Activated CD8-positive, alpha-beta T cell treated with anti-CD3 and anti-CD28 coated beads for 36 hours (primary cell): ENCODE measurements at regions not wholly inside any gene's neighbourhood (a gene's known extent, or its start where the extent isn't known, plus 50 kb on each side); places are given as distances from the start of the nearest gene placed in this dataset.

Source experiments
- ATAC-seq: fragments of 200-7000 bp; cut with Tn5 transposase; one replicate; pipeline ENCODE4 v1.10.0; 2021; ENCODE audit warnings: mild to moderate bottlenecking, moderate library complexity
- CTCF ChIA-PET: fragments of 350-600 bp; sonication (Branson Sonifier 250); formaldehyde crosslinking; loops from one replicate; lab custom pipeline; 2021; ENCODE audit warnings: antibody characterized with exemption; lab: Charles Lee
- POLR2A ChIA-PET: fragments of 350-600 bp; sonication (Branson Sonifier 250); formaldehyde crosslinking; loops from one replicate; lab custom pipeline; 2021; ENCODE audit warnings: antibody characterized with exemption; lab: Charles Lee
- DNase-seq: peaks from one replicate; pipeline ENCODE4 v3.0.0-alpha.2; 2020
- H3K27ac Mint-ChIP-seq: one replicate; pipeline ENCODE4 v1.8.0; 2021; ENCODE audit warnings: mild to moderate bottlenecking, mixed read lengths
- H3K27me3 Mint-ChIP-seq: one replicate; pipeline ENCODE4 v1.8.0; 2021; ENCODE audit warnings: mixed read lengths
- H3K36me3 Mint-ChIP-seq: one replicate; pipeline ENCODE4 v1.8.0; 2021; ENCODE audit warnings: low read depth, mixed read lengths
- H3K4me1 Mint-ChIP-seq: one replicate; pipeline ENCODE4 v1.8.0; 2021; ENCODE audit warnings: low read depth, mixed read lengths
- H3K4me3 Mint-ChIP-seq: one replicate; pipeline ENCODE4 v1.8.0; 2021; ENCODE audit warnings: mild to moderate bottlenecking, moderate library complexity, mixed read lengths
- H3K9me3 Mint-ChIP-seq: one replicate; pipeline ENCODE4 v1.8.0; 2021; ENCODE audit warnings: mixed read lengths
- intact Hi-C: fragments of 100-400 bp; cut with micrococcal nuclease; formaldehyde crosslinking; loops from one replicate; pipeline ENCODE4 v1.10.0; 2022
- TF ChIP-seq, protein P1 (sequence below): fragments of 200-600 bp; IDR thresholded peaks from one replicate; pipeline ENCODE4 v1.8.0; 2022; ENCODE audit warnings: antibody characterized with exemption, mild to moderate bottlenecking

DNA sequence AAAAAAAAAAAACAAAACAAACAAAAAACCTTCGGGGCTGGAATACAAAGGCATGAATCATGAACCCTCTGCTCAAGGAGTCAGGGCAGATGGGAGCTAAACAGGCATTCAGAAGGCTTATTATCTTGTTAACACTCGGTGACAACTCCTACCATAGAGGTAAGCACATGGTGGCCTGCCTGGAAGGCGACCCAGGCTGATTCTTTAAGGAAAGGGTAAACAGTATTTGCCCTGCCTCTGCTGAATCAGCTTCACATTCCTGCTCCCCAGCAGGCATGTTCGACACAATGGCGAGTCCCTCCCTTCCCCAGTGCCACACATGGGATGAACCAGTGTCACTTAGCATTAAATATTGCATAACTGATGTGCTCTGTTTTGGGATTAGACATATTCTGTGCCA lies 191.9 kb downstream of the ARL4C start:
- H3K27me3 Mint-ChIP-seq = no peaks in the 10 kb centered on the region
- TF ChIP-seq, protein P1, sequence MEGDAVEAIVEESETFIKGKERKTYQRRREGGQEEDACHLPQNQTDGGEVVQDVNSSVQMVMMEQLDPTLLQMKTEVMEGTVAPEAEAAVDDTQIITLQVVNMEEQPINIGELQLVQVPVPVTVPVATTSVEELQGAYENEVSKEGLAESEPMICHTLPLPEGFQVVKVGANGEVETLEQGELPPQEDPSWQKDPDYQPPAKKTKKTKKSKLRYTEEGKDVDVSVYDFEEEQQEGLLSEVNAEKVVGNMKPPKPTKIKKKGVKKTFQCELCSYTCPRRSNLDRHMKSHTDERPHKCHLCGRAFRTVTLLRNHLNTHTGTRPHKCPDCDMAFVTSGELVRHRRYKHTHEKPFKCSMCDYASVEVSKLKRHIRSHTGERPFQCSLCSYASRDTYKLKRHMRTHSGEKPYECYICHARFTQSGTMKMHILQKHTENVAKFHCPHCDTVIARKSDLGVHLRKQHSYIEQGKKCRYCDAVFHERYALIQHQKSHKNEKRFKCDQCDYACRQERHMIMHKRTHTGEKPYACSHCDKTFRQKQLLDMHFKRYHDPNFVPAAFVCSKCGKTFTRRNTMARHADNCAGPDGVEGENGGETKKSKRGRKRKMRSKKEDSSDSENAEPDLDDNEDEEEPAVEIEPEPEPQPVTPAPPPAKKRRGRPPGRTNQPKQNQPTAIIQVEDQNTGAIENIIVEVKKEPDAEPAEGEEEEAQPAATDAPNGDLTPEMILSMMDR = no peak
- ATAC-seq (no peak), DNase-seq (no peak)
- H3K4me1 Mint-ChIP-seq = peaks cover 56% of the 10 kb centered on the region
- H3K9me3 Mint-ChIP-seq = peaks cover 7% of the 10 kb centered on the region
- H3K4me3 Mint-ChIP-seq = no peak overlapping the region
- intact Hi-C loops = no loop called here
- peaks cover 12% of the 10 kb centered on the region for H3K36me3 Mint-ChIP-seq
- POLR2A ChIA-PET = interaction anchor here (1.3 kb wide), 1 partner anchor 12 kb away, joined by 4 read pairs; no protein-coding TSS in a partner anchor
- CTCF ChIA-PET = no interaction called here
- no peak overlapping the region for H3K27ac Mint-ChIP-seq

DNA sequence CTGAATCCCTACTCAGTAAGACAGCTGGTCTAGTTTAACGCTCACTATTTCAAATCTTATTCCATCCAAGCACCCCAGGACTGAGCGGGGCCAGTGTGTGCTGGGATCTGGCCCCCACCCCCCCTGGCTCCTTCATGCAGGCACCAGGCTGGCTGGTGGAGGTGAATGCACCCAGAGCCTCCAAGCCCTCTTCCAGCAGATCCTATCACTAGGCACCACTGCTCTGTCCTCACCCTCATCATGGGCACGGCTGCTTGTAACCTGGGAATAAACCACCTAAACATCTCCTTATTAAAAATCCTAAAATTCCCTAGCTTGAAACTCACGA lies 194.3 kb downstream of the ARL4C start:
- intact Hi-C loops = no loop called here
- Mint-ChIP-seq H3K9me3 (peaks cover 4% of the 10 kb centered on the region), H3K36me3 (peaks cover 4% of the 10 kb centered on the region), H3K27me3 (no peaks in the 10 kb centered on the region), H3K27ac (no peak overlapping the region), H3K4me1 (peaks cover 41% of the 10 kb centered on the region), H3K4me3 (no peak overlapping the region)
- DNase-seq (no peak), ATAC-seq (no peak)
- ChIA-PET CTCF (interaction anchor here (1.1 kb wide), 1 partner anchor 14 kb away, joined by 3 read pairs; no protein-coding TSS in a partner anchor), POLR2A (no interaction called here)
- TF ChIP-seq, protein P1 = no peak

DNA sequence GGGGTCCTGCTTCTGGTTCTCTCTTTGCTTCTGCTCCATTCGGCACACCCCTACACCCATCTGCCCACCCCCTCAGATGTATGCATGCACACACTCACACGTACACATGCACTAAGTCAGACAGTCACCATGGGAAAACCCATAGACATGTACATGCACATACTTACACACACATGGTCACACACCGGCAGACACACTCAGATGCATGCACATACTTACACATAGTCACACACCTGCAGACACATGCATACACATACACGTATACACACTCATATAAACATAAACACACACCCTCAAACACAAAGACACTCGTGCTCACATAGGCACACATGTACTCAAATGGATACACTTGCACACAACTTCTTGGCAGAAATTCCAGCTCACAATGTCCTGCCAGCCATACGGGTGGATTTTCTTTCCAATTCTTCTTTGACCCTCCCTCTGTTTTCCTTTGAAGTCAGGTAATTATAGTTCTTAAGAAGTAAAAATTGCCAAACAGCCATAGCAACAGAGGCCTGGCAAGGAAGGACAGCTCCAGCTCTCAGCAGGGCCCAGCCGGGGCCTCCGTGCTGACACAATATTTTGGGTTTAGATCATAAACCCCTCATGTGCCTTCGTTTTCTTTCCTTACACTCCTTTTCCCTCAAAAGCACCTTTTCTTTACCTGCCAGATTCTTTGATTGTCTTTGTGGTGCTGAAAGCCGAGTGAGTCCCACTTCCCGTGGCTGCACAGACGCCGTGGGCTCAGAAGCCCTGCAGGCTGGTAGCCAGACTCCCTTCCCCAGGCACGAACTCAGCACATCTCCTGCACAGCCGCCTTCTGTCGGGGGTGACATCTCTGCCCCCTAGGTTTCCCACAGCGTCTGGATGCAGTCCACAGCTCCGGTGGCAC lies 195.7 kb downstream of the ARL4C start:
- intact Hi-C loops = no loop called here
- TF ChIP-seq, protein P1 = no peak
- ATAC-seq (peak; percentile 20), DNase-seq (no peak)
- Mint-ChIP-seq H3K27ac (peak overlapping the region; percentile 26), H3K4me1 (peaks cover 45% of the 10 kb centered on the region), H3K27me3 (no peaks in the 10 kb centered on the region), H3K36me3 (no peaks in the 10 kb centered on the region), H3K9me3 (no peaks in the 10 kb centered on the region), H3K4me3 (no peak overlapping the region)
- ChIA-PET CTCF (interaction anchor here (1.1 kb wide), 1 partner anchor 12 kb away, joined by 3 read pairs; no protein-coding TSS in a partner anchor), POLR2A (interaction anchor here (1.1 to 1.7 kb wide), 2 partner anchors 9 to 195 kb away, joined by 3 to 7 read pairs; no protein-coding TSS in a partner anchor)

DNA sequence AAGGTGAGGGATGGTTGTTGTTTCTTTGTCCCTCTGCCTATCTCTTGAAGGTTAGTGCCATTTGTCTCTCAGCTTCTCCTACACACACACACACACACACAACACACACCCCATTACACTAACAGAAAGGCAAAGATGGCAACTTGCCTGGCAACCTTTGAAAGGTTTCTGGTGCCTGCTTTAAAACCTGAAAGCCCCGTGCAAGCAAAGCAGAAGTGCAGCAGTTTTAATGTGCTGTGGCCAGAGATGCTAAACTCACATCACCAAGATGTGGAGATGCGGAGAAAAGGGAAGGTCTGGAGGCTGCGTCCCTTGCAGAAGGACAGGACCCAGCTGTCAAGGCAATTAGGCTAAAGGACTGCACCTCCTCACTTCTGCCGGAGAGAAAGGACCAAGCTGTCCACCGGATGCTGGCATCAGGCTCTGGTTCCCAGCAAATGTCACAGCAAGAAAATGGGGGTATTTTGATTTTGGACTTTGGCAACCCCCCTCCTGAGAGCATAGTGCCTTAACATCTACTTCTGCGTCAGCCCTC lies 196.4 kb downstream of the ARL4C start:
- TF ChIP-seq, protein P1 = no peak
- CTCF ChIA-PET = interaction anchor here (1.1 to 1.3 kb wide), 2 partner anchors 12 to 146 kb away, joined by 4 to 7 read pairs; no protein-coding TSS in a partner anchor
- no peaks in the 10 kb centered on the region for H3K27me3 Mint-ChIP-seq
- DNase-seq = no peak
- H3K4me1 Mint-ChIP-seq = peaks cover 46% of the 10 kb centered on the region
- POLR2A ChIA-PET = interaction anchor here (1.7 kb wide), 1 partner anchor 8 kb away, joined by 7 read pairs; no protein-coding TSS in a partner anchor
- no peaks in the 10 kb centered on the region for H3K9me3 Mint-ChIP-seq
- no peak overlapping the region for H3K27ac Mint-ChIP-seq
- H3K4me3 Mint-ChIP-seq = no peak overlapping the region
- H3K36me3 Mint-ChIP-seq = no peaks in the 10 kb centered on the region
- no peak for ATAC-seq
- intact Hi-C loops = no loop called here

DNA sequence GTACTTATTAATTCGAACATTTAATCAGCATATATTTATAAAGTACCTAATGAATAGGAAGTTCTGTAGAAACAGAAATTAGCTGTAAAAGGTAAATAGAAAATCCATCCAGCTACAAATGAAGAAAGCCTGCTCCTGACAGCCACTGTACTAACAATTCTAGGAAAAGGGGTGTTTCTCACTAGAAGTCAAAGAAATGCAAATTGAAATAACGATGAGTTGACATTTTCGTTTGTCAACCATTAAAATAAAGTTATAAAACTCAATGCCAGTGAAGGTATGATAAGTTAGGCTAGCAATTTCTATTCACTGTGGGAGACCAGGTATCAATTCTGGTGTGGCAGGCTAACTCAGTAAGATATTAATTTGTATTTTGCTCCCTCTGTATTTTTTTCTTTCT lies 198.0 kb downstream of the ARL4C start:
- no peaks in the 10 kb centered on the region for H3K27me3 Mint-ChIP-seq
- intact Hi-C loops = no loop called here
- ATAC-seq = no peak
- POLR2A ChIA-PET = no interaction called here
- CTCF ChIA-PET = interaction anchor here (1.0 to 1.2 kb wide), 2 partner anchors 8 to 189 kb away, joined by 3 to 4 read pairs; no protein-coding TSS in a partner anchor
- DNase-seq = no peak
- no peaks in the 10 kb centered on the region for H3K9me3 Mint-ChIP-seq
- H3K36me3 Mint-ChIP-seq = no peaks in the 10 kb centered on the region
- no peak overlapping the region for H3K4me3 Mint-ChIP-seq
- TF ChIP-seq, protein P1 = no peak
- peaks cover 52% of the 10 kb centered on the region for H3K4me1 Mint-ChIP-seq
- H3K27ac Mint-ChIP-seq = no peak overlapping the region
